ENCODE measurements at regions not wholly inside any gene's neighbourhood (a gene's known extent, or its start where the extent isn't known, plus 50 kb on each side); places are given as distances from the start of the nearest gene placed in this dataset.

DNA sequence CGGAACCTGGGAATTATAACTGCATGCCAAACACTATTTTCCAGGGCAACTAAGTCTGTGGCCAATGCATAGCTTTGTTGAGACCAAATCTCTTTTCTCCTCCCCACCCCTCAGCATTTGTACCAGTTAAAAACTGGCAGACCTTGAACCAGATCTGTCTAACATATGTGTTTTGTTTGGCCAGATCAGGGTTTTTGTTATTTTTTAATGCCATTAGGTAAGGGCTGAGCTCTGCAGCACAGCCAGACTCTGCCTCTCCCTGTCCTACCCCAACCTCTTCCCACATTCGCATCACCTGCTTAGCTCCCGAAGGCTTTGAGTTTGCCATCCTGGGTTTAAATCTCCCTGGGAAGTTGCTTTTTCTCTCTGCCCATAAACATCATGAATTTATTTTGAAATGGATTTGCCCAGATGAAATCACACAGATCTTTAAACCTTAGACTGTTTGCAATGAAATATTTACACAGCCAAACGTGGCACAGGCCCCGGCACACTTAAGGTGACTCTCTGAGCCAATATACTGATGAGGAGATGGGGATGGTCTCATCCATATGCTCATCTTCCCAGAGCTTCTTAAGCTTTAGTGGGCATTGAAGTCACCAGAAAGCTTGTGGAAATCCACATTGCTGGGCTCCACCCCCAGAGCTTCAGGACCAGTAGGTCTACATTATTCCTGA lies 54.0 kb upstream of the ALDH1B1 start:
- H3K27ac ChIP-seq (ENCODE audit: low read depth, low read length): no peak overlapping the region
- H3F3A ChIP-seq (ENCODE audit: insufficient read depth): no peaks in the 10 kb centered on the region
- no peak overlapping the region for H3K4me3 ChIP-seq (ENCODE audit: insufficient read depth, low read length, poor library complexity, severe bottlenecking)
- no peak overlapping the region for H3K9ac ChIP-seq (ENCODE audit: low read length)
- no peaks in the 10 kb centered on the region for H3K36me3 ChIP-seq (ENCODE audit: low read length)
- no peaks in the 10 kb centered on the region for H3K9me2 ChIP-seq (replicated peaks; ENCODE audit: insufficient read depth, low read length)
- no peaks in the 10 kb centered on the region for H3K9me3 ChIP-seq (ENCODE audit: insufficient read depth, low read length)
- no peak overlapping the region for H2AFZ ChIP-seq (ENCODE audit: low read depth, low read length, severe bottlenecking)
- H3K4me2 ChIP-seq (ENCODE audit: low read depth, low read length, poor library complexity, severe bottlenecking): no peak overlapping the region
- TF ChIP-seq EZH2phosphoT487 (conservative IDR thresholded peaks at IDR 0.05; ENCODE audit: low read length) (no peak), CTCF (IDR thresholded peaks at IDR 0.05; ENCODE audit: insufficient read depth, low read length, poor library complexity, severe bottlenecking) (no peak)
- H3K27me3 ChIP-seq (ENCODE audit: low read length): no peaks in the 10 kb centered on the region
- H4K20me1 ChIP-seq (ENCODE audit: low read depth, low read length): no peaks in the 10 kb centered on the region
- no peaks in the 10 kb centered on the region for H3K79me2 ChIP-seq (ENCODE audit: insufficient read depth, low read length)

- Histone ChIP-seq H3K4me3 (ENCODE audit: insufficient read depth, low read length, poor library complexity, severe bottlenecking) (no peak overlapping the region), H3K27ac (ENCODE audit: low read depth, low read length) (no peak overlapping the region), H3K9me3 (ENCODE audit: insufficient read depth, low read length) (no peaks in the 10 kb centered on the region), H3K9ac (ENCODE audit: low read length) (no peak overlapping the region), H3K27me3 (ENCODE audit: low read length) (no peaks in the 10 kb centered on the region), H3K9me2 (replicated peaks; ENCODE audit: insufficient read depth, low read length) (no peaks in the 10 kb centered on the region), H3K79me2 (ENCODE audit: insufficient read depth, low read length) (no peaks in the 10 kb centered on the region), H3K36me3 (ENCODE audit: low read length) (no peaks in the 10 kb centered on the region), H4K20me1 (ENCODE audit: low read depth, low read length) (no peaks in the 10 kb centered on the region), H3F3A (ENCODE audit: insufficient read depth) (no peaks in the 10 kb centered on the region), H3K4me2 (ENCODE audit: low read depth, low read length, poor library complexity, severe bottlenecking) (no peak overlapping the region), H2AFZ (ENCODE audit: low read depth, low read length, severe bottlenecking) (no peak overlapping the region)
- no peak for TF ChIP-seq EZH2phosphoT487 (conservative IDR thresholded peaks at IDR 0.05; ENCODE audit: low read length)
- TF ChIP-seq CTCF (IDR thresholded peaks at IDR 0.05; ENCODE audit: insufficient read depth, low read length, poor library complexity, severe bottlenecking): no peak
Measured at GRCh38 chr9:38337706-38338264, 54.7 kb upstream of the ALDH1B1 start.

DNA sequence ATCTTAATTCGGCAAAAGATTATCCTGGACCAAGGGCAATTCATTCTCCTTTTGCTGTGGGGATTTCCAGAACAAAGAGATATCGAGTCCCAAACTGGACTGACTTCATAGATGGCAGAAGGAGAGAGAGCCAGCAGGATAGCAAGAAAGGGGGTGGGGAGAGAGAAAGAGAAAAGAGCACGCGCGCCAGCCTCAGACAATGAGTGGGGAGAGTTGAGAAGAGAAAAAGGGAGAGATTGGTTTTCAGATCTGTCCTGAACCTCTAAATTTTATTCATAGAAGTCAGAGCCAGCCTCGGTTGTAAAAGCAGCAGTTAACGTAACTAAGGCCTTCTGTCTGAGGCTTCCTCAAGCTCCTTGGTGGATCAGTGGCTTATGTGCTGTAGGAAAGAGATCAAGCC lies 55.3 kb upstream of the ALDH1B1 start:
- no peak overlapping the region for H3K4me3 ChIP-seq (ENCODE audit: insufficient read depth, low read length, poor library complexity, severe bottlenecking)

More for the DNA sequence above, 55.3 kb upstream of the ALDH1B1 start:
- H3K4me2 ChIP-seq (ENCODE audit: low read depth, low read length, poor library complexity, severe bottlenecking): no peak overlapping the region
- H4K20me1 ChIP-seq (ENCODE audit: low read depth, low read length): no peaks in the 10 kb centered on the region
- no peaks in the 10 kb centered on the region for H3K9me3 ChIP-seq (ENCODE audit: insufficient read depth, low read length)
- no peaks in the 10 kb centered on the region for H3K36me3 ChIP-seq (ENCODE audit: low read length)
- no peak overlapping the region for H2AFZ ChIP-seq (ENCODE audit: low read depth, low read length, severe bottlenecking)
- no peak overlapping the region for H3K9ac ChIP-seq (ENCODE audit: low read length)
- no peak overlapping the region for H3K27ac ChIP-seq (ENCODE audit: low read depth, low read length)
- H3K27me3 ChIP-seq (ENCODE audit: low read length): no peaks in the 10 kb centered on the region
- TF ChIP-seq CTCF (IDR thresholded peaks at IDR 0.05; ENCODE audit: insufficient read depth, low read length, poor library complexity, severe bottlenecking) (no peak), EZH2phosphoT487 (conservative IDR thresholded peaks at IDR 0.05; ENCODE audit: low read length) (no peak)
- no peaks in the 10 kb centered on the region for H3K9me2 ChIP-seq (replicated peaks; ENCODE audit: insufficient read depth, low read length)
- no peaks in the 10 kb centered on the region for H3F3A ChIP-seq (ENCODE audit: insufficient read depth)
- no peaks in the 10 kb centered on the region for H3K79me2 ChIP-seq (ENCODE audit: insufficient read depth, low read length)

Data from SU-DHL-6 (cell line).